ENCODE measurements at regions not wholly inside any gene's neighbourhood (a gene's known extent, or its start where the extent isn't known, plus 50 kb on each side); places are given as distances from the start of the nearest gene placed in this dataset.

DNA sequence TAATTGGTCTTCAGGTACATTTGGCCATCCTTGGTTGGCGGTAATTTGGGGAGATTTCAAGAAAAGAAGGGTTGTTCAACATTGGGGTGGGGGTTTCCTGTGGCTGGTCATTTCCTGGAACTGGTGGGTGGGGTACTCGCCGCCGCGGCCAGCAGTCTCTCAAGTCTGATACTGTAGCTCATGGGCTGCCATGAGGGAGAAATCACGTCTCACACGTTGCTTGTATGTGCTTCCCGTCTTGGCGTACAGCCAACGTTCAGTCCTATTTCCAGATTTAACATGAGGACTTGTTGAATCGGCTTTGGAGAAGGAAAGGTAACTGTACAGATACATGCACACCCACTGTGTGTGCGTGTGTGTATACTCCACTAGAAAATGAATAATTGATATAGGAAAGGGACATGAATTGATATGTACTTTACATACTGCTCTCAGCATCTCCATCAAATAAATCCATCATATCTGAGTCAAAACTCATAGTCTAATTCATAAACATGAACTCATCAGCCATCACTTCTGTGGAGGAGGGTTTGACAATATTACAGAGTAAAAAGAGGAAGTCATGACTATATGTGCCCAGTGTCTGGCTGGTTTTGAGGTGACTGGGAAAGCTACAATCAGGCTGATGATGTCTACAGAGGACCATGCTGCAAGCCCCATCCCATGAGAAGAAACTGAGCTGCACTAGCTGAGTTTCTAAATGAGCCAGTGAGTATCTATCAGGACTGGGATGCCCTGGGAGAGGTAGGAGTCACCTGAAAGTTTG lies 418.1 kb downstream of the TSHZ3 start:
- no peak for TF ChIP-seq TARDBP (IDR thresholded peaks at IDR 0.05)
- no peak for TF ChIP-seq ARNT (IDR thresholded peaks at IDR 0.05)
- TF ChIP-seq BHLHE40 (IDR thresholded peaks at IDR 0.05; ENCODE audit: borderline replicate concordance): no peak
- no peak for TF ChIP-seq SP1 (IDR thresholded peaks at IDR 0.05)
- no peak for TF ChIP-seq FOXM1 (IDR thresholded peaks at IDR 0.05; ENCODE audit: borderline replicate concordance)
- no peak for TF ChIP-seq LEF1 (IDR thresholded peaks at IDR 0.05; ENCODE audit: borderline replicate concordance)
- no peak for TF ChIP-seq ELF4 (IDR thresholded peaks at IDR 0.05)
- no peak for TF ChIP-seq HDGF (IDR thresholded peaks at IDR 0.05; ENCODE audit: borderline replicate concordance)
- TF ChIP-seq SUZ12 (IDR thresholded peaks at IDR 0.05): no peak
- TF ChIP-seq, protein P1, sequence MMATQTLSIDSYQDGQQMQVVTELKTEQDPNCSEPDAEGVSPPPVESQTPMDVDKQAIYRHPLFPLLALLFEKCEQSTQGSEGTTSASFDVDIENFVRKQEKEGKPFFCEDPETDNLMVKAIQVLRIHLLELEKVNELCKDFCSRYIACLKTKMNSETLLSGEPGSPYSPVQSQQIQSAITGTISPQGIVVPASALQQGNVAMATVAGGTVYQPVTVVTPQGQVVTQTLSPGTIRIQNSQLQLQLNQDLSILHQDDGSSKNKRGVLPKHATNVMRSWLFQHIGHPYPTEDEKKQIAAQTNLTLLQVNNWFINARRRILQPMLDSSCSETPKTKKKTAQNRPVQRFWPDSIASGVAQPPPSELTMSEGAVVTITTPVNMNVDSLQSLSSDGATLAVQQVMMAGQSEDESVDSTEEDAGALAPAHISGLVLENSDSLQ (IDR thresholded peaks at IDR 0.05): no peak

Data from HEK293T (cell line).